Nephron progenitor cell (in vitro differentiated cells): ENCODE measurements at regions not wholly inside any gene's neighbourhood (a gene's known extent, or its start where the extent isn't known, plus 50 kb on each side); places are given as distances from the start of the nearest gene placed in this dataset.
A peak's percentile ranks its signal among the peaks of the same experiment; 100 is the strongest.

Experiments used
- DNase-seq: peaks from one replicate; pipeline ENCODE4 v3.0.0; 2021
- H3K27ac Mint-ChIP-seq: 2 replicates; pipeline ENCODE4 v1.8.0; 2021; ENCODE audit warnings: mild to moderate bottlenecking, moderate library complexity, mixed read lengths
- H3K27me3 Mint-ChIP-seq: 2 replicates; pipeline ENCODE4 v1.8.0; 2021; ENCODE audit warnings: mild to moderate bottlenecking, low read depth, mixed read lengths; ENCODE audit not compliant: poor library complexity
- H3K36me3 Mint-ChIP-seq: 2 replicates; pipeline ENCODE4 v1.8.0; 2021; ENCODE audit warnings: low read depth, mixed read lengths
- H3K4me1 Mint-ChIP-seq: 2 replicates; pipeline ENCODE4 v1.8.0; 2021; ENCODE audit warnings: mixed read lengths
- H3K4me3 Mint-ChIP-seq: 2 replicates; pipeline ENCODE4 v1.8.0; 2021; ENCODE audit warnings: mild to moderate bottlenecking, moderate library complexity, mixed read lengths
- H3K9me3 Mint-ChIP-seq: 2 replicates; pipeline ENCODE4 v1.8.0; 2021; ENCODE audit warnings: mild to moderate bottlenecking, moderate library complexity, mixed read lengths
- TF ChIP-seq, protein P1 (sequence below): fragments of 200-600 bp; sonication (generic); IDR thresholded peaks from 2 replicates; pipeline ENCODE4 v1.5.0; 2021; ENCODE audit warnings: antibody characterized with exemption

DNA sequence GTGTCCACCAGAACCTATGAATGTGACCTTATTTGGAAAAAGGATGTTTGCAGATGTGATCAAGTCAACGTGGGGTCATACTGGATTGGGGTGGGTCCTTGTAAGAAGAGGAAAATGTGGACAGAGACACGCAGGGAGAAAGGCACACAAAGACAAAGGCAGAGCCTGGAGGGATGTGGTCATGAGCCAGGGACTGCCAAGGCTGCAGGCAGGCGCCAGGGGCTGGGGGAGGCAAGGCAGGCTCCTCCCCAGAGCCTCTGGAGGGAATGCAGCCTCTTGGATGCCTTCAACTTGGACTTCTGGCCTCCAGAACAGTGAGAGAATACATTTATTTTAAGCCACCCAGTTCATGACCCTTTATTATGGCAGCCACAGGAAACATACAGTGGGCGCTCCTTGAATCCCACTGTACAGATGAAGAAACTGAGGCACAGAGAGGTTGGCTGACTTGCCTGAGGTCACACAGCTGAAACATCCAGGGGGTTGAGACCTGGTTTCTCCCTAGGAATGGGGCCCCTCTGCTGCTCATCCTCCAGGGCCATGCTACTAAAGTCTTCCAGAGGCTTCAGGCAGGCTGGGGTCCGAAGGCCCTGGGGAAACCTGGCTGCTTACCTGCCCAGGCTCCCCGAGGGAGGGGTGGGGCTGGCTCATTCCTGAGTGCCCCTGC is 99.7 kb downstream of the RFLNA start:
- Mint-ChIP-seq H3K4me1 (peaks cover 55% of the 10 kb centered on the region), H3K36me3 (peaks cover 3% of the 10 kb centered on the region), H3K27ac (no peak overlapping the region), H3K9me3 (no peaks in the 10 kb centered on the region), H3K4me3 (no peak overlapping the region), H3K27me3 (peaks cover 12% of the 10 kb centered on the region)
- no peak for DNase-seq
- TF ChIP-seq, protein P1, sequence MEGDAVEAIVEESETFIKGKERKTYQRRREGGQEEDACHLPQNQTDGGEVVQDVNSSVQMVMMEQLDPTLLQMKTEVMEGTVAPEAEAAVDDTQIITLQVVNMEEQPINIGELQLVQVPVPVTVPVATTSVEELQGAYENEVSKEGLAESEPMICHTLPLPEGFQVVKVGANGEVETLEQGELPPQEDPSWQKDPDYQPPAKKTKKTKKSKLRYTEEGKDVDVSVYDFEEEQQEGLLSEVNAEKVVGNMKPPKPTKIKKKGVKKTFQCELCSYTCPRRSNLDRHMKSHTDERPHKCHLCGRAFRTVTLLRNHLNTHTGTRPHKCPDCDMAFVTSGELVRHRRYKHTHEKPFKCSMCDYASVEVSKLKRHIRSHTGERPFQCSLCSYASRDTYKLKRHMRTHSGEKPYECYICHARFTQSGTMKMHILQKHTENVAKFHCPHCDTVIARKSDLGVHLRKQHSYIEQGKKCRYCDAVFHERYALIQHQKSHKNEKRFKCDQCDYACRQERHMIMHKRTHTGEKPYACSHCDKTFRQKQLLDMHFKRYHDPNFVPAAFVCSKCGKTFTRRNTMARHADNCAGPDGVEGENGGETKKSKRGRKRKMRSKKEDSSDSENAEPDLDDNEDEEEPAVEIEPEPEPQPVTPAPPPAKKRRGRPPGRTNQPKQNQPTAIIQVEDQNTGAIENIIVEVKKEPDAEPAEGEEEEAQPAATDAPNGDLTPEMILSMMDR, result no peak

DNA sequence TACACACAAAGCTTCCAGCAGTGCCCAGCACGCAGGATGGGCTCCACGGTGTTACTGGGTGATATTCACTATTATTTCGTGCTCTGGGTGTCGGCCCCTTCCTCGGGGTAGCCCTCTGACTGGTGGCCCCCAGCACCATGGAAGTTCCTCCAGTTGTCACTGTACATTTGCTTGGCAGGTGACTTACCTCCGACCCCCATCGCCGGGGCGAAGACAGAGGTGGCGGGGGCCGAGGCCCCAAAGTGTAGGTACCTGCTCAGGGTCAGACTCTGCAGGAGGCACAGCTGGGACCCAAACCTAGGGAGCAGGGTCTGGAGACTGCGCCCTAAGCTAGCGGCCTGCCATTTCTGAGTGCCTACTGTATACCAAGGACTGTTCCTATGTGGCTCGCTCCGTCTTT is 98.9 kb downstream of the RFLNA start:
- Mint-ChIP-seq H3K9me3 (no peaks in the 10 kb centered on the region), H3K4me3 (no peak overlapping the region), H3K27ac (no peak overlapping the region), H3K27me3 (peaks cover 12% of the 10 kb centered on the region), H3K36me3 (no peaks in the 10 kb centered on the region), H3K4me1 (peaks cover 54% of the 10 kb centered on the region)
- no peak for DNase-seq
- TF ChIP-seq, protein P1, result no peak

DNA sequence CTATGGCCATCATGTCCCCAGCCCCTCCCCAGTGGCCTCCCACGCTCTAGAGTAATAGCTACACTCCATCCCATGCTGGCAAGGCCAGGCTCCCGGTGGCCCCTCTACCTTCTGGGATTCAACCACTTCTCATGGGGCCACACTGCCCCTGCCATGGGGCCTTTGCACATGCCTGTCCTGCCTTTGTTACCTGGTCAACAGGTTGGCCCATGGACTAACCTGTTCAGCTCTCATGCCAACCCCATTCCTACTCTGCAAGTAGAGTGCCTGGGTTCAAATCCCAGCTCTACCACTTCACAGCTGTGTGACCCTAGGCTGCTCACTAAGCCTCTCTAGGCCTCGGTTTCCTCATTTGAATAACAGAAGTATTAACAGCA is 98.5 kb downstream of the RFLNA start:
- H3K4me1 Mint-ChIP-seq, result peaks cover 57% of the 10 kb centered on the region
- H3K27me3 Mint-ChIP-seq, result peaks cover 12% of the 10 kb centered on the region
- TF ChIP-seq, protein P1, result no peak
- no peaks in the 10 kb centered on the region for H3K36me3 Mint-ChIP-seq
- no peak for DNase-seq
- no peak overlapping the region for H3K27ac Mint-ChIP-seq
- H3K9me3 Mint-ChIP-seq, result no peaks in the 10 kb centered on the region
- no peak overlapping the region for H3K4me3 Mint-ChIP-seq

DNA sequence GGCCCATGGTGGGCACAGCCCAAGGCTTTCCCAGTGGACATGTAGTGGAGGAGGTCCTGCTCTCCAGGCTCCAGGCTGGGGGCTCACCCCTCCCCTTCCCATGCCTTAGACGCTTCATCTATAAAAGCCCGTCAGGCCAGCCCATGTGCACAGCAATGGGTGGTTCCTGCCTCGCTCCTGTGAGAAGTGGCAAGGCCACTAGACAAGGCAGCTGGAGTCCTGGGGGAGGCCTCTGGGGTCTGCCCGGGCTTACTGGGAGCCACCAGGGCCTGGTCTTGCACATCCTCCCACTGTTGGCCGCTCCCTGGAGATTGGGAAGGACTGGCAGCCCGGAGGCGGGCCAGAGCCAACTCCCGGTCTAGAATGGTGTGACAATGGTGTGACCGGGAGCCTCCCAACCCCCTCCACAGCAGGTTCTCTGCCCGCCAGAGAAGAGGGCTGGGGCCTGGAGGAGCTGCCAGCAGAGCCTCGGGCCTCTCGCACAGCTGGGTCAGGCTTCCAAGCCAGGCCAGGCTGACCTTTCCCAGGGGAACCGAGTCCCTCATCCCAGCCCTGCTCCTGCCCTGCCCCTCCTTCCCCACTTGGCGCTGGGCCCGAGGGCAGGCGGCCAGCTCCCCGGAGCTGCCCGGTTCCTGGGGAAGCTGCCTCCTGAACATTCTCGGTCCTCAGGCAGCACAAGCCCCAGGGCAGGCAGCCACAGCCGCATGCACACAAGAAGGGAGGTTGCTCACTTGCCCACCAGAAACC is 97.9 kb downstream of the RFLNA start:
- DNase-seq, result no peak
- Mint-ChIP-seq H3K27ac (no peak overlapping the region), H3K9me3 (no peaks in the 10 kb centered on the region), H3K36me3 (no peaks in the 10 kb centered on the region), H3K4me1 (peaks cover 63% of the 10 kb centered on the region), H3K27me3 (peaks cover 10% of the 10 kb centered on the region), H3K4me3 (no peak overlapping the region)
- TF ChIP-seq, protein P1, result no peak

DNA sequence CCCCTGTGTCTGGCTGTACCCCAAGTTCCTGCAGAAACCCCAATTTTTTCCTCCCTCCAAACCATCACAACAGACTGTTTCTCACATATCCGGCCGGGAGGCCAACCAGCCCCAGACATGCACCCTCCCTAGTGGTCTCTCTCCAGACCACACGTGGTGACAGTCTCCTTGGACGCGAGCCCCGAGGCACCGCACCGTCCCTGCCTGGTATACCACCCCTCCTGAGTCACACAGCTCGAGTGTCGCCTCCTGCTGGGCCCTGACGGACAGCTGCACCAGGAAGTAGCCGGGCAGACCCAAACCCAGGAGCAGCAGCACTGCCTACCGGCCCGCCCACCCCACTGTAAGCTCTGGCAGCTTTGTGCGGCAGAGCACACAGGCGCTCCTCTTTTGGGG is 97.4 kb downstream of the RFLNA start:
- H3K36me3 Mint-ChIP-seq, result no peaks in the 10 kb centered on the region
- no peak overlapping the region for H3K27ac Mint-ChIP-seq
- H3K27me3 Mint-ChIP-seq, result peaks cover 9% of the 10 kb centered on the region
- DNase-seq, result peak; percentile 34
- TF ChIP-seq, protein P1, result peak; percentile 15
- no peak overlapping the region for H3K4me3 Mint-ChIP-seq
- H3K9me3 Mint-ChIP-seq, result no peaks in the 10 kb centered on the region
- H3K4me1 Mint-ChIP-seq, result peaks cover 65% of the 10 kb centered on the region
